Type B pancreatic cell (in vitro differentiated cells): ENCODE measurements at regions not wholly inside any gene's neighbourhood (a gene's known extent, or its start where the extent isn't known, plus 50 kb on each side); places are given as distances from the start of the nearest gene placed in this dataset.

Source experiments
- DNase-seq: peaks from one replicate; pipeline ENCODE4 v3.0.0; 2021; ENCODE audit warnings: mixed read lengths; ENCODE audit not compliant: unreplicated experiment; ENCODE audit errors: extremely low spot score
- H3K27ac Mint-ChIP-seq: 2 replicates; pipeline ENCODE4 v1.8.0; 2021; ENCODE audit warnings: mild to moderate bottlenecking, mixed read lengths
- H3K27me3 Mint-ChIP-seq: 2 replicates; pipeline ENCODE4 v1.8.0; 2021; ENCODE audit warnings: mixed read lengths
- H3K36me3 Mint-ChIP-seq: 2 replicates; pipeline ENCODE4 v1.8.0; 2021; ENCODE audit warnings: mixed read lengths
- H3K4me1 Mint-ChIP-seq: one replicate; pipeline ENCODE4 v1.8.0; 2021; ENCODE audit warnings: mixed read lengths; ENCODE audit not compliant: unreplicated experiment
- H3K4me3 Mint-ChIP-seq: 2 replicates; pipeline ENCODE4 v1.8.0; 2021; ENCODE audit warnings: mild to moderate bottlenecking, mixed read lengths
- H3K9me3 Mint-ChIP-seq: 2 replicates; pipeline ENCODE4 v1.8.0; 2021; ENCODE audit warnings: mixed read lengths
- TF ChIP-seq, protein P1 (sequence below): fragments of 200-600 bp; sonication (generic); conservative IDR thresholded peaks from 2 replicates; pipeline ENCODE4 v1.5.0; 2021; ENCODE audit warnings: antibody characterized with exemption, mild to moderate bottlenecking

DNA sequence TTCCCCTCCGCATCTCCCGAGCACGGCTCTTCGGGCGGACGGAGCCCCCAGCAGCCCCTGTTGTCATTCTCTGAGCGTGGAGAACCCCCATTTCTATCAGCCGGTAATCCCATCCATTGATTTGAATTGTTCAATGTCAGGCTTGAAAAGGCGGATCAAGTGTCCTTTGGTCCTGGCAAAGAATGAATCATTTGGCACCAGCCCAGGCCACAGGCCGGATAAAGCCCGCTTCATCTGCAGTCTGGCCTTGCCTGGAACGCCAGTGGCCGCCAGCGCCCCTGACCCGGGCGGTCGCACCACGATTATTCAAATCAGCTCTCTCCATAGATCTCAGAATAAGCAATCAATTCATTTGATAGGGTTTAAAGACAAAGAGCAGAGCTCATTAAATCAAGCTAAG, 188.9 kb downstream of the BRD1 start:
- no peaks in the 10 kb centered on the region for H3K4me1 Mint-ChIP-seq
- H3K4me3 Mint-ChIP-seq, result no peak overlapping the region
- DNase-seq, result no peak
- H3K27ac Mint-ChIP-seq, result no peak overlapping the region
- peaks cover 2% of the 10 kb centered on the region for H3K27me3 Mint-ChIP-seq
- TF ChIP-seq, protein P1, sequence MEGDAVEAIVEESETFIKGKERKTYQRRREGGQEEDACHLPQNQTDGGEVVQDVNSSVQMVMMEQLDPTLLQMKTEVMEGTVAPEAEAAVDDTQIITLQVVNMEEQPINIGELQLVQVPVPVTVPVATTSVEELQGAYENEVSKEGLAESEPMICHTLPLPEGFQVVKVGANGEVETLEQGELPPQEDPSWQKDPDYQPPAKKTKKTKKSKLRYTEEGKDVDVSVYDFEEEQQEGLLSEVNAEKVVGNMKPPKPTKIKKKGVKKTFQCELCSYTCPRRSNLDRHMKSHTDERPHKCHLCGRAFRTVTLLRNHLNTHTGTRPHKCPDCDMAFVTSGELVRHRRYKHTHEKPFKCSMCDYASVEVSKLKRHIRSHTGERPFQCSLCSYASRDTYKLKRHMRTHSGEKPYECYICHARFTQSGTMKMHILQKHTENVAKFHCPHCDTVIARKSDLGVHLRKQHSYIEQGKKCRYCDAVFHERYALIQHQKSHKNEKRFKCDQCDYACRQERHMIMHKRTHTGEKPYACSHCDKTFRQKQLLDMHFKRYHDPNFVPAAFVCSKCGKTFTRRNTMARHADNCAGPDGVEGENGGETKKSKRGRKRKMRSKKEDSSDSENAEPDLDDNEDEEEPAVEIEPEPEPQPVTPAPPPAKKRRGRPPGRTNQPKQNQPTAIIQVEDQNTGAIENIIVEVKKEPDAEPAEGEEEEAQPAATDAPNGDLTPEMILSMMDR, result no peak
- H3K9me3 Mint-ChIP-seq, result no peaks in the 10 kb centered on the region
- H3K36me3 Mint-ChIP-seq, result no peaks in the 10 kb centered on the region

DNA sequence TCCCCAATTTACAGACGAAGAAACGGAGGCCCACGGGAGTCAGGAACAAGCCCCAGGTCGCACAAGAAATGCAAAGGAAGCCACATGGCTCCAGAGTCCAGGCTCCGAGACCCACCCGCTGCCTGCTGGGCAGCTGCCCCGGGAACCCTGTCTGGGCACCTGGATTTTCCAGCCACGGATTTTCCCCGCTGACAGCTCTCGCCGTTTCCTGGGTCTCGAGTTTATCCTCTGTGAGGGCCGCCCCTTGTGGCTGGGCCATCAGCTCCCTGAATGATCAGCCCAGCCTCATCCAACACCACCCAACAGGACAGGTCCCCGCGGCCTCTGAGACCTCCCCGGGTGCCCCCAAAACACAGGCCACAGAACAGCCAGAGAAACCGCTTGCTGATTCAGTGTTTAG, 189.7 kb downstream of the BRD1 start:
- Mint-ChIP-seq H3K27me3 (peaks cover 2% of the 10 kb centered on the region), H3K4me3 (no peak overlapping the region), H3K9me3 (no peaks in the 10 kb centered on the region), H3K36me3 (no peaks in the 10 kb centered on the region), H3K4me1 (no peaks in the 10 kb centered on the region), H3K27ac (no peak overlapping the region)
- no peak for DNase-seq
- TF ChIP-seq, protein P1, result no peak

DNA sequence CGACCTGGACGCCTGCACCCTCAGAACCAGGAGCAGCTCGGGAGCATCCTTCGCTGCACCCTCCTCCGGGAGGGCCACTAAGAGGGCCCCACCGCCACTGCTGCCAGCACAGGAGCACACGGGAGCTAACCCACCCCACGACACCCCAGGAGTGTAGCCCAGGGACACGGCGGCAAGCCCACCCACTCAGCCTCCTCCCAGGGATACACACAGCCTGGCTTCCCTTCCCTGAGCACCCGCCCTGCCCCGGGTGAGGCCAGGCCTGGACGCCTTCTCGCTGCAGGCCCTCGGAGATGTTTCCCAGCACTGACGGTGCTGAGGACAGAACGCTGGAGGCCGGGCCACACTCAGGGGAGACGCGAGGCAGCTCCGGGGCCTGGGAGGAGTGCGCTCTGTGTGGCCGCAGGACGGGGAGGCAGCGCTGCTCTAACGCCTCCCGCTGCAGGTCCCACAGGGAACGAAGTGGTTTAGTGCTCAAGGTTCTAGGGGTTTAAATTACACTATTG, 190.4 kb downstream of the BRD1 start:
- Mint-ChIP-seq H3K27me3 (peaks cover 6% of the 10 kb centered on the region), H3K4me1 (no peaks in the 10 kb centered on the region), H3K36me3 (no peaks in the 10 kb centered on the region), H3K27ac (no peak overlapping the region), H3K9me3 (no peaks in the 10 kb centered on the region), H3K4me3 (no peak overlapping the region)
- no peak for DNase-seq
- TF ChIP-seq, protein P1, result no peak

DNA sequence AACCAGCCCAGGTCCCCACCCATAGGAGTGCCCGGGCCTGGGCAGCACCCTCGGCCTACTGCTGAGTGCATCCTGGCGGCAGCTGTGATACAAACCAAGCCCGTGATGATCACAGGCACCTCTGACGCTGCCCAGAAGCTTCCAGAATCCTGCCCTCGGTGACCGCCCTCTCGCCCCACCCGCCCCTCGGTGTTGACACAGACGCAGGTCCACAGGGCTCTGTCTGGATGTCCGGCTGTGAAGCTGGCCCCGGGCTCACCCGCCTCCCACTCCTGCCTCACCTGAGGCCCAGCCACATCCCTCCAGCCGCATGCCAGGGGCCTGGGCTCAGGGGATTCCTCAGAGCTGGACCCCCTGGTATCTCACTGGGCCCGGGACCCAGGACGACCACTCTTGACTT, 191.0 kb downstream of the BRD1 start:
- Mint-ChIP-seq H3K36me3 (no peaks in the 10 kb centered on the region), H3K4me1 (no peaks in the 10 kb centered on the region), H3K9me3 (no peaks in the 10 kb centered on the region), H3K27me3 (peaks cover 6% of the 10 kb centered on the region), H3K27ac (no peak overlapping the region), H3K4me3 (no peak overlapping the region)
- no peak for DNase-seq
- TF ChIP-seq, protein P1, result no peak

DNA sequence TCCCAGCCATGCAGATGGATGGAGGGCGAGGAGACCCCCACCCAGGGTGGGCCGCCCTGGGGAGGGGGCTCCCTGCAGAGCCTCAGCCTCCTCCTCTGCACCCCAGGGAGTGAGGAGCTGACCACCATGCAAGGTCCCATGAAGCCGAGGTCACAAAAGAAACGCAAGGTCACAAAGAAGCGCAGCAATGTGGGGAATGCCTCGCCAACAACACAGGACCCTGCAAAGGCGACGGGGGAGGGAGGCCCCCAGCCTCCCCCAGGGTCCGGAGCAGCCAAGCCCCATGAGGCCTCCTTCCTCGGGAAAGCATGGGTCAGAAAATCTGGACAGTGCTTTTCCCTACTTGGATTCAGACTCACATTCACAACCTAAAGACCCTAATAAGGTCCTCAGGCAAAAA, 191.5 kb downstream of the BRD1 start:
- peaks cover under 1% of the 10 kb centered on the region for H3K4me1 Mint-ChIP-seq
- H3K27me3 Mint-ChIP-seq, result peaks cover 7% of the 10 kb centered on the region
- DNase-seq, result no peak
- H3K27ac Mint-ChIP-seq, result no peak overlapping the region
- TF ChIP-seq, protein P1, result no peak
- no peak overlapping the region for H3K4me3 Mint-ChIP-seq
- H3K9me3 Mint-ChIP-seq, result no peaks in the 10 kb centered on the region
- no peaks in the 10 kb centered on the region for H3K36me3 Mint-ChIP-seq
